NCI-H510A (cell line): ENCODE measurements at regions not wholly inside any gene's neighbourhood (a gene's known extent, or its start where the extent isn't known, plus 50 kb on each side); places are given as distances from the start of the nearest gene placed in this dataset.

Experiments
- DNase-seq: peaks from one replicate; lab custom pipeline; 2025; lab: John Stamatoyannopoulos, UW

DNA sequence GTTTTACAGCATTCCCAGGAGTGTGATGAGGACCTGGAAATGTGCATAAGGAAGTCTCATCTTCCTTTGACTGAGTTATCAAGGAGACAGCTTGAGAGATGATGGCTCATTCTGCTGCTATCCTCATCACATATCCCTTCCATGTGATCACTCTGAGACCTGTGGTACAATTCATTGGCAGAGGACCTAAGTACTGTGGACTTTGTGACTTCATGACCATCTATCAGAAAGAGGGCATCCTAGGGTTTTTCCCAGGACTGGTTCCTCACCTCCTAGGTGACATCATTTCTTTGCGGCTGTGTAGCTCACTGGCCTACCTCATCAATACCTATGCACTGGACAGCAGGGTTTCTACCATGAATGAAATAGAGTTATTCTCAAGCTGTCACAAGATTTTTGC lies 172.1 kb upstream of the PLEKHG7 start:
- no peak for DNase-seq

DNA sequence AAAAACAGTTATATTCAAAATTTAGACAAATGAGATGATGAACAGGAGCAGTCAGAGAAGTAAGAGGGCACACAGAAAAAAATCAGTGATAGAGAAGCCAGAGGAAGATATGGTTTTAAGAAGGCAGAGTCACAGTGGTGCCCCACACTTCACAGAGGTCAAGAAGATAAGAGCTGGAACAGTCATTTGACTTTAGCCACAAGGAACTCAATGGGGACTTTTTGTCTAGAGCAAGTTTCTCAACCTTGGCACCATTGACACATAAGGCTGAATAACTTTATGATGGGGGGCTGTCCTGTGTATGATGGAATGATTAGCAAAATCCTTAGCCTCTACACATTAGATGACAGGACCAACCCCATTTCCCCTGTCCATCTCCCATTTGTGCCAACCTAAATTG lies 172.8 kb upstream of the PLEKHG7 start:
- no peak for DNase-seq

DNA sequence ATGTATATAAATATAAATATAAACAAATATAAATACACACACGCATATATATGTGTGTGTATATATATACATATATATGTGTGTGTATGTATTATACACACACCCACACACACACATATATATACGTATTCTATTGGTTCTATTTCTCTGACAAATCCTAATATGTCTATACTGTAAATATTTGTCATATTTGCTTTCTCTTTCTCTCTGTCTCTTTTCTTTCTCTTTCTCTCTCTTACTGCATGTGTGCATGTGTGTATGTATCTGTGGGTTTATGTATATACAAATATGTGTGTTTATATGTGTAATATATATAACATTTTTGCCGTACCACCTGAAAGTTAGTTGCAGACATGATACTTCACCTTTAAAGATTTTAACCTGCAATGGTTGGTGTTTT lies 174.2 kb upstream of the PLEKHG7 start:
- no peak for DNase-seq

DNA sequence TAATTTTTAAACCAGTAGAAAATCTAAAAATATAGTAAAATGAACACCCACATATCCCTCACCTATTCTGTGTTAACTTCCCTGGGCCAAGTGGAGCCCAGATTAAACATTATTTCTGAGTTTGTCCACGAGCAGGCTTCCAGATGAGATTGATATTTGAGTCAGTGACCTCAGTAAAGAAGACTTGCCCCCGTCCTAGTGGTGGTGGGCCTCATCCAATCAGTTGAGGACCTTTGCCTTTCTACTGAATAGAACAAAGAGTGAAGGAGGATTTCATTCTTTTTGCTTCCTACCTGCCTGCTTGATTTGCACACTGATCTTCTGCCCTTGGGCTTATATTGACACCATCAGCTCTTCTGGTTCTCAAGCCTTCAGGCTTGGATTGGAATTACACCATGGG lies 174.7 kb upstream of the PLEKHG7 start:
- no peak for DNase-seq

DNA sequence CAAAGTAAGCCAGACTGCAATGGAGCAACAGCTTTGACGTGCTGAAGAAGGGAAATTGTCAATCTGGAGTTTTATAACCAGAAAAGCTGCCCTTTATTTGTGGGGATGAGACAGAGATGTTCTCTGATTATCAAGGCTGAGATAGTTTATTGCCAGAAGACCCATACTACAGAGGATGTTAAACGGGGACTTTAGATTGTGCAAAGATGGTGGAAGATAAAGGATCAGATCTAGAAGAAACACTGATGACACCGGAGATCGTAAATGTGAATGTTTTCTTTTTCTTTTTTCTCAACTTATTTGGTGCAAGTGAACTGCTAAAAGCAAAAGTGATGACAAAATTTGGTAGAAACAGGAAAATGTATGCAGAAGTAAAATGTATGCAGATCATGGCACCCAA lies 178.3 kb upstream of the PLEKHG7 start:
- DNase-seq = no peak

DNA sequence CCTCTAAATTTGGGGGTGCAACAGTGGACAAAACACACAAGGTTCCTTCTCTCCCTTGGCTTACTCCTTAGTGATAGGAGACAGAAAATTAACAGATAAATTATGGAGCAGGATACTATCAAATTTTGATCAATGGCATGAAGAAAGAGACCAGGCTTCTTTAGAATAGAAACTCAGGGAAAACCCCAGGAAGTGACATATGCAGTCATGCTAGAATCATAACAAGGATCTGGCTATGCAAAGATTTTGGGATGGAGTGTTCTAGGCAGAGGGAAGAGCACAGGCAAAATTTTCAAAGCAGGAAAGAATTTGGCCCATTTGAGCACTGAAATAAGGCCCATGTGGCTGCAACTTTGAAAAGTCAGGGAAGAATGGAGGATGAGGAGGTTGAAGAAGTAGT lies 182.3 kb upstream of the PLEKHG7 start:
- no peak for DNase-seq

DNA sequence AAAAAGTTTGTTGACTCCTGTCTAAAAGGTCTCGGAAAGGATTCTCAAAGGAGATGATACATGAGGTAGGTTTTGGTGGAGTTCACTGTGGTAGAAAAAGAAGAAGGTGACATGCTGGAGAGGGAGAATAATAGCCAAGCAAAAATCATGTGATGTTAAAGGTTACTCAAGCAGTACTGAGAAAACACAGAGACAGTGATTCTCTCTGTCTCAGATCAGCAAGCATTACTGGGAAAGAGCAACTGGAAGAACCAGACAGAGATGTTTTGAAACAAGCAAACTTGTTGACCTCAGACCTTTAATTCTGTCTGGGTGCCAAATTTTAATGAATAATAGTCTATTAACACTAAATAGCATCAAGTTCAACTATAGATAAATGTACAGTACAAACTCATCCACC lies 183.5 kb upstream of the PLEKHG7 start:
- DNase-seq = no peak

DNA sequence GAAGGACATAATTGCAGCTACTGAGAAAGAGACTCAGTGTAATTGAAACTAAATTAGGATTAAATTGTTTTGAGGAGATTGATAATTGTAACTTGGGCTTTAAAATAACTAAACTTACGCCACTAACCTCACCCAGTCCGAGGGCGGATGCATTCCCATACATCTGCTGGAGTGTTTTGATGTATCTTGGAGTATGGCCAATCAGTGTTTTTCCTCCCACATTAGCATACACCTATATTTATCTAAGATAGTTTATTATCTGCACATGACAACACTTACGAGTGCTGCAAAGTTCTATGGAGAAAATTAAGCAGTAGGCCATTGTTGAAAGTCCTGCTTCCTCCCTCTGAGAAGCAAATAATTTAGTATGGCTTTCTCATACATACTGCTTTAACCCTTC lies 184.7 kb upstream of the PLEKHG7 start:
- DNase-seq = no peak

DNA sequence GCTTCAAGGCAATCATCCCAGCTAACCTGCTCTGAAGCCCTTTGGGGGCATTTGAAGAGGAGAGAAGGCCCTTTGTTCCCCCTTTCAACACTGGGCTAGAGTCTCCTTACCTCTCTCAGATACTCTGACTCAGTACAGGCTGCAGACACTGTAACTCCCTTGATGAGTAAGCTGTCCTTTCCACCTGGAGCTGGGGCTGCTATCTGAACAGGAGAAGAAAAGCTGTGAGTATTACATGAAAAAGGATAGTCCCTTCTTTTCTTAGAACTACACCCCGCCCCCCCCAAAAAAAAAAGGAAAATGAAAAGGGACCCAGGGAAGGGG lies 186.6 kb upstream of the PLEKHG7 start:
- DNase-seq = no peak

DNA sequence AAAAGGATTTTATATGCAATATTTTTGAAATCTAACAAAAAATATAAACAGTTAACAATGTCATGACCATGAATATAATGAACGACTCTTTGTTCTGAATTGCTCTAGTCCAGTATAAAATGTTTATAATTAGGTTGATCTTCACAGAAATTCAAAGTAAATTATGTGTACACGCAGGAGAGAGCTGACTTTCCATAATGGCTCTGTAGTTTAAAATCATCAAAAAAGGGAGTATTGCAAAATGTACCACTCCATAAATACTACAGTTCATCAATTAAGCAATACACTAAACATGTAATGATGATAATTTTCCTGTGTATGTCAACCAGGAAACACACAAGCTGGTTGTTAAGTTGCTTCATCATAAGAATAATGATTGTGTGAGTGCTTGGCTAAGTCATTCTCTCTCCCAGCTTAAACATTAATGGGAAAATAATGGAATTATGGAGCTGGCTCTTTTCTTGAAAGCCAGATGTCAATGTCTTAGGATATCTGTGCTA lies 189.5 kb upstream of the PLEKHG7 start:
- no peak for DNase-seq

DNA sequence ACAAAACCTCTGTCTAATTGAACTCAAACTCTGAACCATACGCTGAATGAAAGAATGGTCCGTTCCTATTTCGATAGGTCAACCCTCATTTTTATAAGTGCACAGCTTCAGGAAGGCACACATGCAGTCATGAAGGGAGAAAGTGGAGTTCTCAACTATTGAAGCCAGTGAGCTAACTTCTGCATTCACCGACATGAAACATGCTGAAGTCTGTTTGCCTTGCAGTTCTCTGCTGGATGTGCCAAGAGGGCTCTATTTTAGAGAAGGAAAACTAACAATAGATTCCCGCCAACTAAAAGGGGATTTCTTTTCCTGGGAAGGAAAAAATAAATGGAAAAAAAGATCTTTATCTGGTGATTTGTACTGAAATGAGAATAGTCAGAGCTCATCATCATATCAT lies 191.0 kb upstream of the PLEKHG7 start:
- DNase-seq = no peak

DNA sequence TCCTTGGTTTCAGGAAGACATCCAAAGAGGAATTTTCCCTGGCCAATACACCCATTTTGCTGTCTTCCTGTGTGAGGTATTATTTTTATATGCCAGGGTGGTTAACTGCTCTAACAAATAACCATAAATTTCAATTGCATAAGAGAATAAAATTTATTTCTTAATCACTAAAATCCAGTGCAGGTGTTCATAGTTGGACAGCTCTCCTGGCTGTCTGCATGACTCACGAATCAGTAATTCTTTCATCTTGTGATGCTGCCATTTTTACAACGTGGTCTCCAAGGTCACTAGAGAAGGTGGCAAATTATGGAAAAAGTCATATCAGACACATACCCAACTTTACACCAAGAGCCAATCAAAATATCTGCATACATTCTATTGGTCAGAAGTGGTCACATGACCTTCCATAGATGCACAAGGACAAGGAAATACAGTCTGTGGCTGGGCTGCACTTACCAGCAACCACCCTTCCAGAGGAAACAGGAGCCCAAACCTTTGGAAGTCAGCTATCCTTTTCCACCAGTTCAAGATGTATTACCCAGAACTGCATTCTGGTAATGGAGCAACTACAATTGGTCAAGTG lies 193.5 kb upstream of the PLEKHG7 start:
- DNase-seq = no peak

DNA sequence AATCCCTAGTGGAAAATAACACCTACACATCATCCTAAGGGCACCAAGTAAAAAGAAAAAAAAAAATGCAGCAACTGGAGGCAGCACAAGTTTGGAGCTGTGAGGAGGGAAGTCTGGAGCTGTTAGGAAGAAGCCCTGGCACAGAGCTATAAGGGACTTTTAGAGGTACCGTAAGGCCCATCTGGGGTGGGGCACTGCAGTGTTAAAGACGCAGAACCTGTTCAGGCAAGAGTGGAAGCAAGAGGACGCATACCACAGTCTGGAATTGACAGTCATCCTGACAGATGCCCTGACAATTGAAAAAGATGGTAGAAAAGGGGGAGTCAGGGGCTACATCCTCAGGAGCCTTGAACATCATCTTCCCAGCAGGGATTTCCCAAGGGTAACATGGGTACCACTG lies 195.9 kb upstream of the PLEKHG7 start:
- no peak for DNase-seq

DNA sequence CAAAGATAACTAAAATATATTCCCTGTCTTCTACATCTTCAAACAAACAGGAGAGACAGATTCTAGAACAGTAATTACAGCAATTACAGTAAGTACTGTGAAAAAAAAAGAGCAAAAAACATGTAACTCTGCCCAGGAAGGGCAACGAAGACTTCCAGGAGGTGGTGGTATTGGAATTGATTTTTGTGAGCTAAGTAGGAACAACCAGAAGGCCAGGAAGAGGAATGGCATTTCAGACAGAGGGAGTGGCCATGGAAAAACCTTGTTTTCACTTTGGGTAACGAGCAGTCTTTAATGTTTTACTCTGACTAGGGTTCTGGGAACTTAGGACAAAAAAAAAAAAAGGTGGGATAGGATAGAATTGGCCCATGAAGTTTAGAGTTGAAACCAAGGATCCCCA lies 196.3 kb upstream of the PLEKHG7 start:
- no peak for DNase-seq

DNA sequence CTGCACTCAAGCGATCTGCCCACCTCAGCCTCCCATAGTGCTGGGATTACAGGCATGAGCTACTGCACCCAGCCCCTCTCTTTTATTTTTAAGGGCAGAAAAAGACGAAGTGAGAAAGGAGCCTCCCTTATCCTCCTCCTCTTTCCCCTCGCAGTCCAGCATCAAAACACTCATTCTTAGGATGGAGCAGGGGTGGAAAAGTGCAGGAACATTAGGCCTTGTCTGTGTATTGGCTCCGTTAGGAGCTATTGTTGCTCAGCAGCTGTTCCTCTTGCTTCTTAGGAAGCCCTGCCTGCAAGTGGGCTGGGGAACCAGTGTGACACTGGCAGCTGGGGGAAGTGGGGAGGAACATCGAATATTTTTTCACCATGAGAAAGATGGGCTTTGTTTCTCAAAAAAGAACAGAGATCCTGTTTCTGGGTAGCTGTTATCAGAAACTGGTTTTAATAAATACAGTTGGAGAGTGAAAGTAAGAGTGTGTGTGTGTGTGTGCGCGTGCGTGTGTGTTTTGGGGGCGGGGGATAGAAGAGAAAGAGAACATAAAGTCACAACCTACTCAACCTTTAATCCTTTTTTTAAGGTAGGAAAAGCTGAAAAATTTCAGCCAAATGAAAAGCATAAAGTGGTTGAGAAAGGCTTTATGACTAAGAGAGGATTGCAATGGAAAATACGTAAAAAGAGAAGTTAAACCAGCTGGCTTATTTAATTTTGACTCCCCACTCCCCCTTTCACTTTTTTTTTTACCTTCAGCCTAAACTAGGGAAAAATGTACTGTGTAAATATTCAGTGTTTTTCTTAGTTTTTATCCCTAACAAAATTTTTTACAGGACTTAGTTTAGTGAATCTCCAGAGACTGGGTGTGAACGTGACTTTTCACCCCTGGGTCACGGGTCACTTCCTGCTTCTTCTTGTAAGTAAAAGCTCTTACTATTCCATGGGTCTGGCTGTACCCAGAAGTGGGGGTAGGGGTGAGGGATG lies 197.2 kb upstream of the PLEKHG7 start:
- DNase-seq = no peak

DNA sequence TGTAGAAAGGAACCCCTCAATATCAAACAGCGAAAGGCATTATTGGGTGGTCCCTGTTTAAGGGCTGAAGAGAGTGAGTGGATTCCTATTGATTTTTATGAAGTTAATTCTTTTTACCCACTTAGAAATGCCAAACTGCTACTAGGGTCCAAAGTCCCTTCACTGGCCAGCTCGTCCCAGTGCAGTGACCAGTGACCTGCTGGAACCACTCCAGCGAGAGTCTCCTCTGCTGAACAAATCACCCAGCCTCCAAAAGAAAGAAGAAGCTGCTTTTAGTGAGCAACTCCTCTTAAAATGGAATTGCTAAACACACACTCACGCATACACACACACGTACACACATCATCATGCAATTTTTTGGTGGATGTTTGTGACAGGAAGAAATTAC lies 198.2 kb upstream of the PLEKHG7 start:
- no peak for DNase-seq

DNA sequence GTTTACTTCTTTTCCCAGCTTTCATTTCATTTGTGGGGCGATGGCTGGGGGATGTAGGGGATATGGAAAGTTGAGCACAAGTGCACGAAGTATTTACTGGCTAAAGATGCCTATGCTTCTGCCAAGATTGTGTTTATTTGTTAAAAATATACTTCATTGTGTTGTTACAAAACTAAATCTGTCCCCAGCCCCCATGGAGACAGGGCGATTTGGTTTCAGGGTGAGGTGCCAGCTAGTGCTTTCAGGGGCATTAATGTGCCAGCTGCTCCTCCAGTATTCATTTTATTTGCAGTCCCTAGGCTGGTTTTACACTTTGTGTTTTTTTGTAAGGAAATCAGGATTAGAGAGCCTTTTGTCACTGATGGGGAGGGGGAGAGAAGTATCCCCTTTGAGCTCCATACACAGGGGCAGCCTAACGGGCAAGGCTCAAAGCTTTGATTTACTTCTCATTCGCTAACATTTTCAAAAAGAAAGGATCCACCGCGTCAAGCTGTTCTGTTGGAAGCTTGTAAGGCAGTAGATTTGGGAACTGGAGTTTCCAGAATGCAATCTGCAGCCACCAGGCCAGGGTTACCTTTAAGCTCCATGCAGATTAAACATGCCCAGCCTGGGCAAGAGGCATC lies 198.7 kb upstream of the PLEKHG7 start:
- DNase-seq = no peak

DNA sequence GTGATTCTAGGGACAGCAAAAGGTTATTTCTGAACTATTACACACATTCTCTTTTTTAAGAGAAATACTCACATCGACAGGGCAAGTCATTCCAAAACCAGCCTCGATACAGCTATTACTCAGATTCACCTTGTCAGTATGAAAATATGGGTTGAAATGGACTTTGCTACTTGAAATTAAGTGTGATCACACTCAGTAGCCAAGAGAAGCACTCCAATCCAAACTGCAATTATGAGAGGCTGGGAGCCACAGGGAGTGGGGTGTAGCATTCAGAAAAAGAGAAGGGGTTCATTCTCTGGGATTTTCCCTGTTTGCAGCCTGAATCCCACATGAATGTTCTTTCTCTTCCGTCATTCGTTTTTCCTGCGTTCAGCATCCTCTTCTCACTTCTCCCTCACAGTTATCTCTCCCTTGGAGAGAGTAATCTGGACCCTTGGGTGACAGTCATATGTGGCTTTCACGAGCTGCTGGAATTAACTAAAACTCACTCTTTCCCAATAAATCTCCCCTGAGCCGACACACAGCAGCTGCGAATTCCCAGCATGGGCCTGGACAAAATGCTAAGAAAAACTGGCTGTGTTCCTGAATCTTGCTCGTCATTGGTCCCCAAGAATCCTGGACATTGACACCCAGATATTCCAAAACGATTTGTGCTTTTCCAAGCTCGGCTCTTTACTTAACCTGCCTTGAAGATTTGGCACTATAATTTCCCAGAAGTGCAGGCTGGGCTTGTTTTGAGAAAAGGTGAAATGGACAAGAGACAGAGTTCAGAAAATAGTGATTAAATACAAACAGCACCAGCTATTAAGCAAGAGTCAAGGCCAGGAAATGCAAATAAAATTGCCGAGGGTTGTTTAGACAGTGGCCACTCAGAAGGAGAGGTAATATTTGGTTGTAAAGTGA lies 199.5 kb upstream of the PLEKHG7 start:
- no peak for DNase-seq

DNA sequence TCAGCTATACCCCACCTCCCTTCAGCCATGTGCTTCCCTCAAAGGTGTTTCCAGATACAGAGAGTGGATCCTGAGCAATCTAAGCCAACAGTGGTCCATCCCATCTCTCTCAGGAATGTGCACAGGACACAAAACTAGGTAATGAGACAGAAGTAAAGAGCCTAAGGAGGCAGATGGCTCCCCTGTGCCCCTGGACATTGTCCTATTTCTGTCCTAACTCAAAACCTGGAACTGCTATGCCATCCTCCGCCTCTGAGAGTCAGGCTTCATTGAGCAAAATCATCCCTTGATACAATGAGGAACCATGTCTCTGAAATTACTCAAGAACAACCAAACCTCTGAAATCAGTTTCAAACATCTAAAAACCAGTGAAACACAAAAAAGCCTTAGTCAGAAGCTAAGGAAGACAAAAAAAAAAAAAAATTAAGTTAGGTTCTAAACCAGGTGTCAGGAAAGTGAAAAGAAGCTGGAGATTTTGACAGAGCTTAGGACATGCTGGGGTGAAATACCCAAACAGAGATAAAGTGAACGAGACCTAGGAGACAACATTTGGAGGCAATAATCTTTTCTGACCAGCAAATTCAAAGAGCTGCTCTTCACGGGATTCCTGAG lies 200.3 kb upstream of the PLEKHG7 start:
- no peak for DNase-seq

DNA sequence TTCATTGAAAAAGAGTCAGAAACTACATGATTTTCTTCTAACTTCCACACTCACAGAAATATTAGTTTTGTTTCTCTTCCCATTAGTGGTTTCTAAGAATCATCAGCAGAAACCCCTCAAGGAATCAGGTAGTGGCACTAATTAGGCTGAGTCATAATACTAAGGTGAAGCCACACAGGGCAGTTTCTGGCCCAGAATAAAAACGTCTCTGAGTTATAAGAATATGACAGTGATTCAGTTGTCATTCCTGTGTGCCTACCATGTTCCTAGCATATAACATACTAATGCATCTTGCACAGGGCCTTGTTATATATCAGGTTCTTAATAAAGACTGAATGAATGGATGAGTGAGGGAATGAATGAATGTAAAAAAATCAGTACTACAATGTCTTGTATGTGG lies 206.0 kb upstream of the PLEKHG7 start:
- no peak for DNase-seq

DNA sequence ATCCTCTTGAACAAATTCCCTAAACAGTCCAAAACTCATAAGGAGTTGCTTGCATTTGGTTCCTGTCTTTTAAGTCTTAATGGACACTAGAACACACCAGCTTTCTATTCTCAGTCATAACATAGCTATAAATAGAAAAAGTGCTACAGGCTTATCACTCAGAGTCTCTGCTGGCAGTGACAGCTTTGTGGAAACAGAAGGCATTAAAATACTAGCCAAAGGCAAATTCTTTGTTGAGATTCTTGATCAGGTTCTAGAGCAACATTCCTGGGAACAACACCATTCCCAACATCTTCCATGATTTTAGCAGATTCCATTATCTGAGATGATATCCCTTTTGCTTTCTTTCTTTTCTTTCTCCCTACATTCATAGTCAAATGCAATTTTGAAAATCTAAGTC lies 207.7 kb upstream of the PLEKHG7 start:
- no peak for DNase-seq

DNA sequence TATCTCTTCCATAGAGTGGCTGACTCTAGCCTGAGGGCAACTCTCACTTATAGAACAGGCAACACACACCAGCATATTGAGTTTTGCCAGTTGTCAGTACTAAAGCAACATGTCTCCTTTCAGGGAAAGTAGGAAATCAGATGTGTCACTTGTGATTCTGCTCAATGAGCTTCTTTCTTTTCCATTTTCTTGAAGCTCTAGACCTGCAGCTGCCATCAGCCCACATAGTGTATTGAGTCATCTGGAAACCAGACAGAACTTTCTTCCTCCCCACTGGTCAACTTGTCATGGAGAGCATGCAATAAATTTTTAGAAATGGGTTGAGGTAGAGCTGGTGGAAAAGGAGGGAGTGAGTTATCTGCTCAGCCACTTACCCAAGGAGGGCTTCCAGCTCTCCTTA lies 209.0 kb upstream of the PLEKHG7 start:
- DNase-seq = no peak
